Endothelial cell of umbilical vein (primary cell): ENCODE measurements at regions not wholly inside any gene's neighbourhood (a gene's known extent, or its start where the extent isn't known, plus 50 kb on each side); places are given as distances from the start of the nearest gene placed in this dataset.

Experiments
- BruUV-seq: library from RNA; stranded (reverse); fragments of 400-500 nt; replicated peaks from 2 replicates; lab custom pipeline; 2021; lab: Mats Ljungman, UMichigan
- CTCF ChIA-PET: fragments of 300-600, 350-600 bp; sonication (Branson Sonifier 250); formaldehyde crosslinking; loops from one replicate; lab custom pipeline; 2021; ENCODE audit warnings: antibody characterized with exemption, inconsistent platforms; lab: Charles Lee
- POLR2A ChIA-PET: fragments of 300-600, 350-600 bp; sonication (Branson Sonifier 250); formaldehyde crosslinking; loops from one replicate; lab custom pipeline; 2021; ENCODE audit warnings: antibody characterized with exemption, inconsistent platforms; lab: Charles Lee
- DNase-seq: peaks from one replicate; pipeline ENCODE4 v3.0.0-alpha.2; 2011; ENCODE audit warnings: low read depth, low spot score
- FAIRE-seq: peaks from 2 replicates; lab custom pipeline; 2011; peaks lifted over from hg19 to GRCh38; lab: Jason Lieb, UNC
- H2AFZ ChIP-seq: 2 replicates; pipeline ENCODE4 v1.6.0; 2012; ENCODE audit warnings: low read depth, low read length, control low read depth, inconsistent platforms
- H3K27ac ChIP-seq: 2 replicates; pipeline ENCODE4 v1.5.1; 2011; ENCODE audit warnings: low read depth, mild to moderate bottlenecking, control low read depth, low read length, moderate library complexity; ENCODE audit not compliant: insufficient read depth
- H3K27me3 ChIP-seq, 2 experiments: 2 replicates each; pipeline versions ENCODE4 v1.6.0 to v1.6.1; 2011; ENCODE audit warnings: low read length in 2 of 2, mixed read lengths in 1 of 2; ENCODE audit not compliant: control insufficient read depth in 2 of 2, insufficient read depth in 2 of 2
- H3K36me3 ChIP-seq, 2 experiments: 2 replicates in 1 of 2; 3 replicates in 1 of 2; pipeline ENCODE4 v1.5.1; 2011; ENCODE audit warnings: low read length in 2 of 2, mild to moderate bottlenecking in 1 of 2, moderate library complexity in 1 of 2; ENCODE audit not compliant: control insufficient read depth in 2 of 2, insufficient read depth in 2 of 2; ENCODE audit errors: extremely low read depth in 1 of 2
- H3K4me1 ChIP-seq: 3 replicates; pipeline ENCODE4 v1.5.1; 2011; ENCODE audit warnings: mild to moderate bottlenecking, low read length; ENCODE audit not compliant: control insufficient read depth, insufficient read depth; ENCODE audit errors: extremely low read depth
- H3K4me2 ChIP-seq: 2 replicates; pipeline ENCODE4 v1.6.1; 2011; ENCODE audit warnings: low read length, control low read depth, mixed read lengths; ENCODE audit not compliant: insufficient read depth
- H3K4me3 ChIP-seq, 3 experiments: fragments of 200-600 bp in 1 of 3; sonication (generic), shearing (Covaris generic) in 1 of 3; replicated peaks in 1 of 3; 2 replicates each; pipeline ENCODE4 v1.5.1; 2011 to 2016; ENCODE audit warnings: control low read depth in 3 of 3, low read length in 3 of 3, mild to moderate bottlenecking in 2 of 3, inconsistent platforms in 1 of 3, low read depth in 1 of 3, moderate library complexity in 1 of 3; ENCODE audit not compliant: insufficient read depth in 1 of 3
- H3K79me2 ChIP-seq: 2 replicates; pipeline ENCODE4 v1.6.0; 2012; ENCODE audit warnings: low read length, inconsistent platforms; ENCODE audit not compliant: control insufficient read depth, insufficient read depth
- H3K9ac ChIP-seq: replicated peaks from 2 replicates; pipeline ENCODE3; 2011; ENCODE audit warnings: low read length, control low read depth; ENCODE audit not compliant: insufficient read depth; ENCODE audit errors: extremely low read depth
- H3K9me1 ChIP-seq: replicated peaks from 3 replicates; pipeline ENCODE4 v1.6.0; 2011; ENCODE audit warnings: mild to moderate bottlenecking, low read length; ENCODE audit not compliant: control insufficient read depth, insufficient read depth; ENCODE audit errors: extremely low read depth
- H3K9me3 ChIP-seq: replicated peaks from 2 replicates; pipeline ENCODE4 v1.5.1; 2012; ENCODE audit warnings: low read length, inconsistent platforms; ENCODE audit not compliant: control insufficient read depth, insufficient read depth
- H4K20me1 ChIP-seq: replicated peaks from 2 replicates; pipeline ENCODE3; 2011; ENCODE audit warnings: mild to moderate bottlenecking, low read length; ENCODE audit not compliant: control insufficient read depth, insufficient read depth; ENCODE audit errors: extremely low read depth
- CTCF ChIP-seq, 2 donors: IDR thresholded peaks; 1 replicate in 1 of 2; 2 replicates in 1 of 2; pipeline ENCODE4 v1.5.1; 2011; ENCODE audit warnings: low read length in 2 of 2, mild to moderate bottlenecking in 2 of 2, moderate library complexity in 2 of 2, control low read depth in 1 of 2, inconsistent platforms in 1 of 2, low read depth in 1 of 2; ENCODE audit not compliant: insufficient read depth in 1 of 2; ENCODE audit errors: extremely low read depth in 1 of 2
- EZH2 ChIP-seq: IDR thresholded peaks from 2 replicates; pipeline ENCODE4 v1.6.1; 2012; ENCODE audit warnings: borderline replicate concordance, low read depth, mild to moderate bottlenecking, moderate library complexity, low read length, inconsistent platforms; ENCODE audit not compliant: severe bottlenecking
- FOS ChIP-seq: IDR thresholded peaks from 2 replicates; pipeline ENCODE4 v1.6.1; 2011; ENCODE audit warnings: mild to moderate bottlenecking, low read length, moderate library complexity, borderline replicate concordance; ENCODE audit not compliant: insufficient read depth
- GATA2 ChIP-seq: IDR thresholded peaks from 2 replicates; pipeline ENCODE4 v1.7.0; 2011; ENCODE audit warnings: low read depth, mild to moderate bottlenecking, moderate library complexity, mixed read lengths, low read length; ENCODE audit not compliant: insufficient read length, insufficient read depth
- MAX ChIP-seq: IDR thresholded peaks from 2 replicates; pipeline ENCODE4 v1.6.1; 2011; ENCODE audit not compliant: insufficient read depth, insufficient read length
- MYC ChIP-seq: IDR thresholded peaks from one replicate; pipeline ENCODE4 v1.6.1; 2011; ENCODE audit warnings: mild to moderate bottlenecking, low read depth, low read length
- POLR2A ChIP-seq: IDR thresholded peaks from 2 replicates; pipeline ENCODE4 v1.6.1; 2012; ENCODE audit warnings: low read depth, mild to moderate bottlenecking, control low read depth, low read length
- POLR2AphosphoS5 ChIP-seq: IDR thresholded peaks from 2 replicates; pipeline ENCODE4 v1.6.1; 2012; ENCODE audit warnings: low read depth, mild to moderate bottlenecking, control low read depth, low read length, moderate library complexity; ENCODE audit not compliant: insufficient read depth
- dilution Hi-C: fragments of 300-500 bp; cut with MboI; formaldehyde crosslinking; loops from one replicate; pipeline ENCODE4 v1.15.0; 2019; ENCODE audit warnings: low sequenced_read_pairs; ENCODE audit not compliant: extremely low pct_ligation_motif_present
- intact Hi-C: fragments of 100-400 bp; cut with micrococcal nuclease; formaldehyde crosslinking; loops from one replicate; pipeline ENCODE4 v1.10.0; 2022

GRCh38 chr7:86295526-86295925 is 348.2 kb upstream of the GRM3 start:
- Histone ChIP-seq H3K27me3 (no peaks in the 10 kb centered on the region), H3K9me1 (no peaks in the 10 kb centered on the region), H3K4me2 (no peak overlapping the region), H4K20me1 (no peaks in the 10 kb centered on the region), H3K4me3 (no peak overlapping the region), H3K9me3 (no peaks in the 10 kb centered on the region), H3K9ac (no peak overlapping the region), H3K4me1 (no peaks in the 10 kb centered on the region), H3K27ac (no peak overlapping the region), H3K36me3 (no peaks in the 10 kb centered on the region), H2AFZ (no peak overlapping the region), H3K79me2 (no peaks in the 10 kb centered on the region)
- POLR2A ChIA-PET: no interaction called here
- no TSS peak for BruUV-seq
- DNase-seq: no peak
- dilution Hi-C loops (no loop called here), intact Hi-C loops (no loop called here)
- no peak for FAIRE-seq
- no peak for TF ChIP-seq POLR2AphosphoS5
- TF ChIP-seq MAX: no peak
- no peak for TF ChIP-seq MYC
- TF ChIP-seq CTCF (IDR thresholded peaks at IDR 0.05; ENCODE audit: extremely low read depth in 1 of 2, insufficient read depth in 1 of 2, low read depth in 1 of 2, low read length in 2 of 2): no peak
- TF ChIP-seq POLR2A: no peak
- TF ChIP-seq GATA2: no peak
- no peak for TF ChIP-seq EZH2
- TF ChIP-seq FOS: no peak
- CTCF ChIA-PET: no interaction called here
